Epithelial cell of proximal tubule (primary cell): ENCODE measurements at regions not wholly inside any gene's neighbourhood (a gene's known extent, or its start where the extent isn't known, plus 50 kb on each side); places are given as distances from the start of the nearest gene placed in this dataset.

ENCODE experiments used
- DNase-seq: peaks from one replicate; pipeline ENCODE4 v3.0.0-alpha.2; 2011; ENCODE audit warnings: low read depth
- H3K4me3 ChIP-seq: 2 replicates; pipeline ENCODE4 v1.5.1; 2011; ENCODE audit warnings: low read depth, mild to moderate bottlenecking, low read length
- CTCF ChIP-seq: conservative IDR thresholded peaks from 2 replicates; pipeline ENCODE4 v1.5.1; 2012; ENCODE audit warnings: low read depth, mild to moderate bottlenecking, low read length

GRCh38 chr4:13703096-13703495 is 75.6 kb upstream of the BOD1L1 start:
- no peak for TF ChIP-seq CTCF
- no peak overlapping the region for H3K4me3 ChIP-seq
- DNase-seq = no peak

- H3K4me3 ChIP-seq = no peak overlapping the region
- peak; percentile 10 for DNase-seq
- no peak for TF ChIP-seq CTCF
Observed at GRCh38 chr4:13704035-13704434, 76.5 kb upstream of the BOD1L1 start.

GRCh38 chr4:13704761-13705160 is 77.2 kb upstream of the BOD1L1 start:
- no peak for TF ChIP-seq CTCF
- H3K4me3 ChIP-seq = no peak overlapping the region
- peak; percentile 1 for DNase-seq

GRCh38 chr4:13705521-13706041 is 78.1 kb upstream of the BOD1L1 start:
- no peak overlapping the region for H3K4me3 ChIP-seq
- TF ChIP-seq CTCF = no peak
- peak; percentile 99 for DNase-seq

- H3K4me3 ChIP-seq = no peak overlapping the region
- TF ChIP-seq CTCF = no peak
- peak; percentile 35 for DNase-seq
Observed at GRCh38 chr4:13706120-13706519, 78.6 kb upstream of the BOD1L1 start.

GRCh38 chr4:13706716-13707115 is 79.2 kb upstream of the BOD1L1 start:
- no peak overlapping the region for H3K4me3 ChIP-seq
- no peak for TF ChIP-seq CTCF
- peak; percentile 40 for DNase-seq

GRCh38 chr4:13710246-13710885 is 82.8 kb upstream of the BOD1L1 start:
- DNase-seq = no peak
- H3K4me3 ChIP-seq = no peak overlapping the region
- TF ChIP-seq CTCF = no peak
